ENCODE measurements at regions not wholly inside any gene's neighbourhood (a gene's known extent, or its start where the extent isn't known, plus 50 kb on each side); places are given as distances from the start of the nearest gene placed in this dataset.
A peak's percentile ranks its signal among the peaks of the same experiment; 100 is the strongest.

DNA sequence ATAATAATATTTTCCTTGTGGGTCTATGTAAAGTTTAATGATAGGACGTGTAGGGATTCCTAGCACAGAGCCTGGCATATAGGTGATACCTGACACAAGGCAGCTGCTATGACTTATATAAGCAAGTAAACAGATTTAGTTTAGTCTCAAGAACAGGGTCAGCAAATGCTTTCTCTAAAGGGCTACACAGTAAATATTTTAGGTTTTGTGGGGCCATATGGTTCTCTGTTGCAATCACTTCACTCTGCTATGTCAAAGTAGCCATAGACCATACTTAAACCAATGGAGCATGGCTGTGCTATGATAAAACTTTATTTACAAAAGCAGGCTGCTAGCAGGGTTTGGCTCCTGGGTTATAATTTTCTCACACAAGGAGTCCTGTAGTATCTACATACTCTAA lies 204.8 kb upstream of the KLF4 start:
- TF ChIP-seq CTCF (optimal IDR thresholded peaks at IDR 0.05 in 1 of 3, IDR thresholded peaks at IDR 0.05 in 1 of 3, conservative IDR thresholded peaks at IDR 0.05 in 1 of 3; ENCODE audit: extremely low read depth in 1 of 3, insufficient read depth in 2 of 3, low read length in 3 of 3), result no peak
- TF ChIP-seq EZH2 (IDR thresholded peaks at IDR 0.05; ENCODE audit: low read length), result no peak
- Histone ChIP-seq H3K4me1 (ENCODE audit: control insufficient read depth, extremely low read depth, insufficient read depth, low read length) (peaks cover 5% of the 10 kb centered on the region), H3K27me3 (ENCODE audit: control insufficient read depth, extremely low read depth, insufficient read depth, low read length) (no peaks in the 10 kb centered on the region), H3K9me3 (ENCODE audit: control insufficient read depth, low read depth, low read length) (no peaks in the 10 kb centered on the region), H3K79me2 (ENCODE audit: control insufficient read depth, insufficient read depth, low read length) (no peaks in the 10 kb centered on the region), H3K27ac (ENCODE audit: control insufficient read depth, insufficient read depth, low read length) (no peak overlapping the region), H3K9ac (ENCODE audit: control insufficient read depth, extremely low read depth, insufficient read depth, low read length) (no peak overlapping the region), H2AFZ (ENCODE audit: control insufficient read depth, low read length) (no peak overlapping the region), H3K9me1 (ENCODE audit: control insufficient read depth, extremely low read depth, insufficient read depth, low read length) (no peaks in the 10 kb centered on the region), H3K4me3 (ENCODE audit: control insufficient read depth in 2 of 3, extremely low read depth in 1 of 3, insufficient read depth in 2 of 3, low read depth in 1 of 3, low read length in 3 of 3) (no peak overlapping the region), H3K36me3 (ENCODE audit: control insufficient read depth in 2 of 2, extremely low read depth in 1 of 2, insufficient read depth in 2 of 2, low read length in 2 of 2) (no peaks in the 10 kb centered on the region), H3K4me2 (ENCODE audit: control insufficient read depth, extremely low read depth, insufficient read depth, low read depth, low read length) (no peak overlapping the region), H4K20me1 (ENCODE audit: control insufficient read depth, extremely low read depth, insufficient read depth, low read length) (no peaks in the 10 kb centered on the region)
- DNase-seq (ENCODE audit: low read depth, low spot score) (no peak), FAIRE-seq (no peak)
- dilution Hi-C loops (cut with MboI; ENCODE audit: extremely low pct_ligation_motif_present, low sequenced_read_pairs), result no loop called here

DNA sequence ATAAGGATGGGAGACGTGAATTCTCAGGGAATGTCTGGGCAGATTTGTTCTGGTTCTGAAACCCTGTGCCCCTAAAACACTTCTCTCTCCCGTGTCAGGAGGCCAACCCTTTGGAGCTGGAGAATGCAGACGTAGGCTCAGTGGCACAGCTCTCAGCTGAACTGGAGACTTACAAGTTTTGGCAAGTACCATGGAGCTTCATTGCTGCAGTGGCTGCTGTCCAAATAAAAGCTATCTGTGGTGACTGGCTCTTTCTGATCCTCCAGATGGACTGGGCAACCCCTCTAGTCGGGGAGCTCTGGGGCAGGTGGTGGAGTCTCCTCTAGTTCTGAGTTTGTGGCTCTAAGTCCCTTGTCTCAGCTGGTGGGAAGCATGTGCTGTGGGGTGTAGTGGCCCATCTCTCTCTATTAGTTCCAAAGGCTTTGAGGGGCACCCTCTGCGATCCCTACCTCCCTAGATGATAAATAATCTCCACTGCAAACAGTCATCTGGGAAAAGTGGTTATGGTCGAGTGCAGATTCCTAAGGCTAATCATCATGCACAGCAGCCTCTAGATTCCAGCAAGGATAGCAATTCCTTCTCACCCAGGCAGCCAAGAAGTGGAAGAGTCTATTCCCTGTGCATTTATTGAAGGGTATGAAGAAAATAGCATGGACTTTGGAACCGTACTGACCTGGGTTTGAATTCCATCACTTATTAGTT lies 204.2 kb upstream of the KLF4 start:
- H3K79me2 ChIP-seq (ENCODE audit: control insufficient read depth, insufficient read depth, low read length), result no peaks in the 10 kb centered on the region
- no peaks in the 10 kb centered on the region for H3K27me3 ChIP-seq (ENCODE audit: control insufficient read depth, extremely low read depth, insufficient read depth, low read length)
- H2AFZ ChIP-seq (ENCODE audit: control insufficient read depth, low read length), result no peak overlapping the region
- FAIRE-seq (peak; percentile 59), DNase-seq (ENCODE audit: low read depth, low spot score) (no peak)
- H3K4me2 ChIP-seq (ENCODE audit: control insufficient read depth, extremely low read depth, insufficient read depth, low read depth, low read length), result no peak overlapping the region
- no peaks in the 10 kb centered on the region for H3K36me3 ChIP-seq (ENCODE audit: control insufficient read depth in 2 of 2, extremely low read depth in 1 of 2, insufficient read depth in 2 of 2, low read length in 2 of 2)
- H3K9ac ChIP-seq (ENCODE audit: control insufficient read depth, extremely low read depth, insufficient read depth, low read length), result no peak overlapping the region
- dilution Hi-C loops (cut with MboI; ENCODE audit: extremely low pct_ligation_motif_present, low sequenced_read_pairs), result no loop called here
- TF ChIP-seq EZH2 (IDR thresholded peaks at IDR 0.05; ENCODE audit: low read length), result no peak
- no peak for TF ChIP-seq CTCF (optimal IDR thresholded peaks at IDR 0.05 in 1 of 3, IDR thresholded peaks at IDR 0.05 in 1 of 3, conservative IDR thresholded peaks at IDR 0.05 in 1 of 3; ENCODE audit: extremely low read depth in 1 of 3, insufficient read depth in 2 of 3, low read length in 3 of 3)
- peaks cover 5% of the 10 kb centered on the region for H3K4me1 ChIP-seq (ENCODE audit: control insufficient read depth, extremely low read depth, insufficient read depth, low read length)
- no peaks in the 10 kb centered on the region for H4K20me1 ChIP-seq (ENCODE audit: control insufficient read depth, extremely low read depth, insufficient read depth, low read length)
- no peaks in the 10 kb centered on the region for H3K9me3 ChIP-seq (ENCODE audit: control insufficient read depth, low read depth, low read length)
- no peak overlapping the region for H3K4me3 ChIP-seq (ENCODE audit: control insufficient read depth in 2 of 3, extremely low read depth in 1 of 3, insufficient read depth in 2 of 3, low read depth in 1 of 3, low read length in 3 of 3)
- H3K9me1 ChIP-seq (ENCODE audit: control insufficient read depth, extremely low read depth, insufficient read depth, low read length), result no peaks in the 10 kb centered on the region
- no peak overlapping the region for H3K27ac ChIP-seq (ENCODE audit: control insufficient read depth, insufficient read depth, low read length)

Data from keratinocyte (primary cell).